NOMO-1 treated with dmso at 0.1 percent for 144 hours (cell line): ENCODE measurements at regions not wholly inside any gene's neighbourhood (a gene's known extent, or its start where the extent isn't known, plus 50 kb on each side); places are given as distances from the start of the nearest gene placed in this dataset.

Experiments used
- DNase-seq: peaks from one replicate; lab custom pipeline; 2025; ENCODE audit not compliant: unreplicated experiment; lab: John Stamatoyannopoulos, UW

GRCh38 chr11:27777033-27777432 lies 76.8 kb upstream of the BDNF start:
- no peak for DNase-seq

DNA sequence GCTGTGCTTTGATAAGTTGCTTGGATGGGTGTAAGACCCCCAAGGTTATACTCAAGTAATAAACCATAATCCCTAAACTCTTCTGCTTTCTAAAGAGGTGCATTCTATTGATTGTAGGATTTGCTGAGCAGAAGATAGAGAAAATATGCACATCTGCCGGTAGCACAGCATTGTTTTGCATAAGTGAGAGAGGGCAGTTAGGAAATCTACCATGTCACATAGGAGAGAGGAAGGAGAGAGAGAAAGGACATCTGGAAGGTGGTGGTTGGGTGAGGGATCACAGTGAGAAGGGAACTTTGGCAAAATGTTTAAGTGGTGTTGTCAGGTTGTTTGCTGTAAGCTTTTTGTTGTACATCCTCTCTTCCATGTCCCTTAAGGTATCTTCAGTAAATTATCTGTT lies 73.6 kb upstream of the BDNF start:
- DNase-seq, result no peak

GRCh38 chr11:27771516-27771915 lies 71.3 kb upstream of the BDNF start:
- no peak for DNase-seq

- DNase-seq, result no peak
Observed at GRCh38 chr11:27770576-27770975, 70.3 kb upstream of the BDNF start.

DNA sequence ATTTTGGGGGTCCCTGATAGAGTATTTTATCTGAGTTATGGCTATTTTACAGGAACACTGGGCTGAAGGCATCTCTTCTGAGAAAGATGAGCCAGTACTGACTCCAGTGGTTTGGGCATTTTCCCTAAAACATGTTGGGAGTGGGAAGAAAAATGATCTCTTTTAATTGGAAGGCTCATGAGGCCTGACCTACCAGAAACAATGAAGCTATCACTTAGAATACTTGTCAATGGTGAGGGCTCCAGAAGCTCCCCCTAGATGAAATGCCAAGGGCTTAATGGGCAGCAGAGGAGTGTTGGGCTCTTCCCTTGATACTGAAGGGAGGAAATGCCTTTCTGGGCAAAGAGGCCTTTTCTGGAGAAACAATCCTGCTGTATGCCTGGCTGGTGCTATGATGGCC lies 63.5 kb upstream of the BDNF start:
- no peak for DNase-seq

DNA sequence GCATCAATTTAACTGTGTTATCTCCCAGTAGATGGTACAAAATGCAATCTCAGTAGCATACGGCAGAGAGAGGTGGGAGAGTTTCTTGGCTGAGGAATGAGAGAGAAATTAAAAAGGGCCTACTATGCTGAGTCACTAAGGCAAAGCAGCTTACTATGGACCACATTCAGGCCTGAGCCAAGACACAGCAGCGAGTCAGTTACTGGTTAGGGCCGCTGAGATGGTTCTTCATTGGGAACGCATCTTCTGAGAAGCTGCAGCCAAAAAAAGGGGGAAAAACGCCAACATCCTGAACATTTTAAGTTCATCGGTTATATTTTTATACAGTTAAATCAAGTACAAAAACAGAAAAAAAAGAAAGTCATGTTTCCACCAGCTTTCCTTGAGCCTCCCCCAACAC lies 61.1 kb upstream of the BDNF start:
- no peak for DNase-seq

GRCh38 chr11:27757953-27758352 lies 57.7 kb upstream of the BDNF start:
- no peak for DNase-seq

DNA sequence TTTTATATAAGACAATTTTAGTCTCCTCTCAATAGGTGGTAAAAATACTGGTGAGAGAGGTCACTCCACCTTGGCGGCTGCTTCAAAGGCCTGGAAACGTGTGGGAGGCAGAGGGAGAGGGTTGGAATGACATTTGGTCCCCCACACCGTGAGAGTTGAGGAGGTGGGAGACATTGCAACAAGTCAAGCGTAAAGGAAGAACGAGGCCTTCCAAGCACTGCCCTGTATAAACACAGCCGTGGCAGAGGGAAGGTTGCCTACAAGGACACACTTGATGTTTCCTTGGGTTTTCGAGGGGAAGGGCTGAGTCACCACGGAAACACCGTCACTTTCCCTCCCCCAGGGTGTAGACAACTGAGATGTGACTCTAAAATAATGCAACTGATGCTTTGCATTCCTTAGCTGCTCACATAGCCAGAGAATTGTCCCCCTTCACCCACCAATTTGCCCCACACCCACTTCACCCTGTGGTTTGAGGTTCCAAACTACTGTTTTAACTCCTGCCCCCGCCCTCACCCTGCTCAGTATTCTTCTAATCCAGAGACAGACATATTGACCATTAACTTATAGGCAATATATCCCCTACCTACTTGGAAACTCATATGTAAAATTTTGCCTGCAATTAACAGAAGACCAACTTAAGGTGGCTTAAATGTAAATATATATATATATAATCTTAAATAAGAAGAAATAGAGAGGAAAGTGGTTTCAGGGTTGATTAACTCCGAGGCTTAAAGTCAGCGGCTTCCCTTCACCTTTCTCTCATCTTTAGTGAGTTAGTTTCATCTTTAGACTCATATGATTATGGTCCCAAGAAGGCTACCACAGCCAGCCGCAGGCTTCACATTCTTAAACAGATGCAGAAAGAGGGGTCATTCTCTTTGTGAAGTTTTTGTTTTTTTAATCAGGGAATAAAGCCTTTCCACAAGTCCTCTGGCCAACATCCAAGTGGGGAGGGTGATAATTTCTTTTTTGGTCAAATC lies 54.1 kb upstream of the BDNF start:
- no peak for DNase-seq
